Natural killer cell (primary cell): ENCODE measurements at regions not wholly inside any gene's neighbourhood (a gene's known extent, or its start where the extent isn't known, plus 50 kb on each side); places are given as distances from the start of the nearest gene placed in this dataset.

ENCODE experiments used
- ATAC-seq, 3 donors: fragments of 150-1000 bp in 2 of 3; fragments of 200-7000 bp in 1 of 3; cut with Tn5 transposase; 1 replicate in 1 of 3; 2 replicates in 2 of 3; pipeline ENCODE4 v1.10.0; 2021; ENCODE audit warnings: mild to moderate bottlenecking in 2 of 3, moderate library complexity in 2 of 3
- DNase-seq, 2 donors: peaks; one replicate each; pipeline versions ENCODE4 v3.0.0 to v3.0.0-alpha.2; 2013 to 2021; ENCODE audit warnings: mixed read lengths in 1 of 2
- H3K27ac ChIP-seq: one replicate; pipeline ENCODE4 v1.5.1; 2013; ENCODE audit warnings: mild to moderate bottlenecking, low read length
- H3K27me3 ChIP-seq: one replicate; pipeline ENCODE4 v1.6.1; 2013; ENCODE audit warnings: low read length; ENCODE audit not compliant: control insufficient read depth, insufficient read depth
- H3K36me3 ChIP-seq: one replicate; pipeline ENCODE4 v1.6.1; 2013; ENCODE audit warnings: low read length; ENCODE audit not compliant: control insufficient read depth, insufficient read depth
- H3K4me1 ChIP-seq: one replicate; pipeline ENCODE4 v1.6.1; 2013; ENCODE audit warnings: low read length; ENCODE audit not compliant: control insufficient read depth, insufficient read depth
- H3K4me3 ChIP-seq: one replicate; pipeline ENCODE4 v1.5.1; 2013; ENCODE audit warnings: low read length
- H3K9me3 ChIP-seq: one replicate; pipeline ENCODE4 v1.6.1; 2013; ENCODE audit warnings: low read length; ENCODE audit not compliant: control insufficient read depth, insufficient read depth
- H3K27ac Mint-ChIP-seq, 2 donors: one replicate each; pipeline ENCODE4 v1.8.0; 2022; ENCODE audit warnings: mild to moderate bottlenecking in 2 of 2, mixed read lengths in 2 of 2, moderate library complexity in 1 of 2
- H3K27me3 Mint-ChIP-seq, 2 donors: one replicate each; pipeline ENCODE4 v1.8.0; 2022; ENCODE audit warnings: low read depth in 2 of 2, mixed read lengths in 2 of 2
- H3K36me3 Mint-ChIP-seq: one replicate; pipeline ENCODE4 v1.8.0; 2022; ENCODE audit warnings: mixed read lengths
- H3K4me1 Mint-ChIP-seq, 2 donors: one replicate each; pipeline ENCODE4 v1.8.0; 2022; ENCODE audit warnings: mixed read lengths in 2 of 2
- H3K4me3 Mint-ChIP-seq: one replicate; pipeline ENCODE4 v1.8.0; 2022; ENCODE audit warnings: mild to moderate bottlenecking, moderate library complexity, mixed read lengths
- H3K9me3 Mint-ChIP-seq, 2 donors: one replicate each; pipeline ENCODE4 v1.8.0; 2022; ENCODE audit warnings: mixed read lengths in 2 of 2
- CTCF ChIP-seq: fragments of 200-600 bp; IDR thresholded peaks from one replicate; pipeline ENCODE4 v1.8.0; 2022; ENCODE audit warnings: antibody characterized with exemption
- WGBS: methylation state at CpG from one replicate; pipeline ENCODE4 v1.1.7; 2013; ENCODE audit warnings: missing lambda C conversion rate; ENCODE audit not compliant: insufficient coverage; 5-methylcytosine and 5-hydroxymethylcytosine counted together
- intact Hi-C: fragments of 100-400 bp; cut with micrococcal nuclease; formaldehyde crosslinking; loops from one replicate; pipeline ENCODE4 v1.14.2; 2022

DNA sequence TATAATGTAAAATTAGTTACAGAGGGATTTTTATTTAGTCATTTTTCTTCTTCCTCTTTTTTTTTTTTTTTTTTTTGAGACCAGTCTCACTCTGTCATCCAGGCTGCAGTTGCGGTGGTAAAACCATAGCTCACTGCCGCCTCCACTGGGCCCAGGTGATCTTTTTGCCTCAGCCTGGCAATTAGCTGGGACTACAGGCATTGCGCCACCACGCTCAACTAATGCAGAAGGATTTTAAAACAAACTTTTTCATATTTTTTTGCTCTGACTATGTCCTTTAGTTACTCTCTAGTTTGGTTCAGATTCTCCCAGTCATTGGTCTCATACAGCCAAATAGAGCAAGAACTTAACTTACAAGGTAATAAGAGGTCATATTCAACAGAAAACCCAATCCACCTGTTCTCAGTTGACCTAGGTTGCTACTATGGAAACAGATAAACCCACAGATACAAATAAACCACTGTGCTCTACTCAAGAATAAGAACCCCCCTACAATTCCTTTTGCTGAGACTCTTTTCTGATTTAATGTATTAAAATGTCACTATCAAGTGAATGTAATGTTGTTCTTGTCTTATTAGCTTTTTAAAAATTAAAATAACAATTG is 50.1 kb upstream of the TTC39B start:
- intact Hi-C loops: loop anchor here (5.0 kb wide), 1 partner anchor 145 kb away; no protein-coding TSS in a partner anchor
- peak; percentile 59 to 64 (median 63) for ATAC-seq
- H3K4me3 ChIP-seq: no peak overlapping the region
- H3K4me1 Mint-ChIP-seq: peaks cover 5 to 11% of the 10 kb centered on the region in 2 donors
- H3K4me3 Mint-ChIP-seq: no peak overlapping the region
- WGBS: 46% methylated on average over 4 of the region's 4 CpGs
- TF ChIP-seq CTCF: no peak
- H3K36me3 ChIP-seq: no peaks in the 10 kb centered on the region
- no peaks in the 10 kb centered on the region for H3K27me3 Mint-ChIP-seq
- no peak overlapping the region for H3K27ac Mint-ChIP-seq
- no peaks in the 10 kb centered on the region for H3K4me1 ChIP-seq
- no peaks in the 10 kb centered on the region for H3K9me3 Mint-ChIP-seq
- peak in 1 of 2 donors; percentile 72 for DNase-seq
- no peak overlapping the region for H3K27ac ChIP-seq
- H3K36me3 Mint-ChIP-seq: no peaks in the 10 kb centered on the region
- H3K9me3 ChIP-seq: no peaks in the 10 kb centered on the region
- H3K27me3 ChIP-seq: no peaks in the 10 kb centered on the region
